Activated CD4-positive, alpha-beta T cell treated with anti-CD3 and anti-CD28 coated beads, Interleukin-2, amount 50 U/mL, for 16 hours (primary cell): ENCODE measurements at regions not wholly inside any gene's neighbourhood (a gene's known extent, or its start where the extent isn't known, plus 50 kb on each side); places are given as distances from the start of the nearest gene placed in this dataset.

Experiments used
- DNase-seq: peaks from one replicate; pipeline ENCODE4 v3.0.0-alpha.2; 2020

GRCh38 chr2:146852661-146853060 is 992.2 kb upstream of the ACVR2A start:
- DNase-seq = no peak

GRCh38 chr2:146850746-146851145 is 994.1 kb upstream of the ACVR2A start:
- DNase-seq = no peak

- DNase-seq = no peak
These were observed 997.0 kb upstream of the ACVR2A start for GRCh38 chr2:146847846-146848245.

- no peak for DNase-seq
These were observed 1000.4 kb upstream of the ACVR2A start for GRCh38 chr2:146844226-146844990.

GRCh38 chr2:146837857-146838256 is 1007.0 kb upstream of the ACVR2A start:
- no peak for DNase-seq

GRCh38 chr2:146826388-146826787 is 1018.4 kb upstream of the ACVR2A start:
- DNase-seq = no peak

GRCh38 chr2:146821836-146822316 is 1023.0 kb upstream of the ACVR2A start:
- DNase-seq = no peak

- no peak for DNase-seq
These were observed 1024.2 kb upstream of the ACVR2A start for GRCh38 chr2:146820672-146821071.

GRCh38 chr2:146818122-146818521 is 1026.7 kb upstream of the ACVR2A start:
- no peak for DNase-seq

- DNase-seq = no peak
These were observed 1027.2 kb upstream of the ACVR2A start for GRCh38 chr2:146817613-146818012.

- no peak for DNase-seq
These were observed 1029.9 kb upstream of the ACVR2A start for GRCh38 chr2:146814971-146815370.

- no peak for DNase-seq
These were observed 1037.2 kb upstream of the ACVR2A start for GRCh38 chr2:146807568-146808168.

- no peak for DNase-seq
These were observed 1038.3 kb upstream of the ACVR2A start for GRCh38 chr2:146806364-146807005.

GRCh38 chr2:146804288-146804687 is 1040.5 kb upstream of the ACVR2A start:
- no peak for DNase-seq

- no peak for DNase-seq
These were observed 1042.9 kb upstream of the ACVR2A start for GRCh38 chr2:146801886-146802285.

GRCh38 chr2:146786396-146786795 is 1058.4 kb upstream of the ACVR2A start:
- no peak for DNase-seq

GRCh38 chr2:146785101-146785500 is 1059.7 kb upstream of the ACVR2A start:
- DNase-seq = no peak

GRCh38 chr2:146784602-146785001 is 1060.2 kb upstream of the ACVR2A start:
- DNase-seq = no peak

- DNase-seq = no peak
These were observed 1067.6 kb upstream of the ACVR2A start for GRCh38 chr2:146777181-146777580.

- no peak for DNase-seq
These were observed 1068.2 kb upstream of the ACVR2A start for GRCh38 chr2:146776596-146776995.

- DNase-seq = no peak
These were observed 1073.3 kb upstream of the ACVR2A start for GRCh38 chr2:146771531-146771930.

- DNase-seq = no peak
These were observed 1080.5 kb upstream of the ACVR2A start for GRCh38 chr2:146764301-146764700.

GRCh38 chr2:146762786-146763185 is 1082.0 kb upstream of the ACVR2A start:
- no peak for DNase-seq

- no peak for DNase-seq
These were observed 1090.2 kb upstream of the ACVR2A start for GRCh38 chr2:146754606-146755005.
